HG02610 (cell line): ENCODE measurements at regions not wholly inside any gene's neighbourhood (a gene's known extent, or its start where the extent isn't known, plus 50 kb on each side); places are given as distances from the start of the nearest gene placed in this dataset.

Experiments
- ATAC-seq: cut with Tn5 transposase; IDR thresholded peaks from one replicate; pipeline ENCODE4 v1.9.1; 2021; ENCODE audit warnings: mild to moderate bottlenecking, moderate library complexity; ENCODE audit not compliant: unreplicated experiment

- no peak for ATAC-seq
Measured at GRCh38 chr7:33725111-33726025, 180.0 kb upstream of the BMPER start.

GRCh38 chr7:33726582-33726981 lies 178.8 kb upstream of the BMPER start:
- ATAC-seq, result no peak

GRCh38 chr7:33727315-33727714 lies 178.0 kb upstream of the BMPER start:
- no peak for ATAC-seq

GRCh38 chr7:33728873-33729551 lies 176.3 kb upstream of the BMPER start:
- no peak for ATAC-seq

GRCh38 chr7:33729726-33730125 lies 175.6 kb upstream of the BMPER start:
- ATAC-seq, result no peak

- no peak for ATAC-seq
Measured at GRCh38 chr7:33730958-33731357, 174.4 kb upstream of the BMPER start.

- ATAC-seq, result no peak
Measured at GRCh38 chr7:33731912-33732311, 173.4 kb upstream of the BMPER start.

- no peak for ATAC-seq
Measured at GRCh38 chr7:33732462-33732861, 172.9 kb upstream of the BMPER start.

- no peak for ATAC-seq
Measured at GRCh38 chr7:33733870-33734650, 171.3 kb upstream of the BMPER start.

- no peak for ATAC-seq
Measured at GRCh38 chr7:33735403-33735802, 169.9 kb upstream of the BMPER start.

GRCh38 chr7:33736521-33737221 lies 168.7 kb upstream of the BMPER start:
- no peak for ATAC-seq

GRCh38 chr7:33738260-33738935 lies 166.9 kb upstream of the BMPER start:
- ATAC-seq, result no peak

GRCh38 chr7:33739286-33739685 lies 166.1 kb upstream of the BMPER start:
- no peak for ATAC-seq

GRCh38 chr7:33742521-33742920 lies 162.8 kb upstream of the BMPER start:
- ATAC-seq, result no peak

- ATAC-seq, result no peak
Measured at GRCh38 chr7:33742999-33743587, 162.2 kb upstream of the BMPER start.

- ATAC-seq, result no peak
Measured at GRCh38 chr7:33743594-33743993, 161.7 kb upstream of the BMPER start.

- ATAC-seq, result no peak
Measured at GRCh38 chr7:33744293-33745075, 160.9 kb upstream of the BMPER start.

GRCh38 chr7:33745934-33746333 lies 159.4 kb upstream of the BMPER start:
- ATAC-seq, result no peak

- ATAC-seq, result no peak
Measured at GRCh38 chr7:33748793-33749192, 156.5 kb upstream of the BMPER start.
